ENCODE measurements at regions not wholly inside any gene's neighbourhood (a gene's known extent, or its start where the extent isn't known, plus 50 kb on each side); places are given as distances from the start of the nearest gene placed in this dataset.

- H3K27me3 ChIP-seq (ENCODE audit: control insufficient read depth, insufficient read depth, low read length) = no peaks in the 10 kb centered on the region
- Mint-ChIP-seq H3K4me1 (no peaks in the 10 kb centered on the region), H3K9me3 (peaks cover 0 to 2% of the 10 kb centered on the region in 2 donors), H3K27me3 (ENCODE audit: low read depth in 2 of 2) (peaks cover 2 to 29% of the 10 kb centered on the region in 2 donors), H3K4me3 (no peak overlapping the region), H3K36me3 (no peaks in the 10 kb centered on the region), H3K27ac (no peak overlapping the region)
- DNase-seq = no peak
- no peaks in the 10 kb centered on the region for H3K4me1 ChIP-seq (ENCODE audit: control insufficient read depth, insufficient read depth, low read length)
- no peaks in the 10 kb centered on the region for H3K36me3 ChIP-seq (ENCODE audit: control insufficient read depth, insufficient read depth, low read length)
- 100% methylated on average over 1 of the region's 1 CpG for WGBS (ENCODE audit: insufficient coverage)
- no peak for TF ChIP-seq CTCF (IDR thresholded peaks at IDR 0.05)
- no peak overlapping the region for H3K4me3 ChIP-seq (ENCODE audit: low read length)
- H3K9me3 ChIP-seq (ENCODE audit: control insufficient read depth, insufficient read depth, low read length) = no peaks in the 10 kb centered on the region
- intact Hi-C loops (cut with micrococcal nuclease) = no loop called here
- no peak overlapping the region for H3K27ac ChIP-seq (ENCODE audit: low read length)
- ATAC-seq = no peak
Observed at GRCh38 chr5:75839547-75839946, 122.3 kb upstream of the POC5 start.

GRCh38 chr5:75837258-75837841 lies 120.1 kb upstream of the POC5 start:
- H3K4me3 Mint-ChIP-seq = no peak overlapping the region
- no peaks in the 10 kb centered on the region for H3K4me1 Mint-ChIP-seq
- TF ChIP-seq CTCF (IDR thresholded peaks at IDR 0.05) = no peak
- no peaks in the 10 kb centered on the region for H3K9me3 ChIP-seq (ENCODE audit: control insufficient read depth, insufficient read depth, low read length)
- no peak overlapping the region for H3K27ac Mint-ChIP-seq
- peaks cover 2 to 29% of the 10 kb centered on the region in 2 donors for H3K27me3 Mint-ChIP-seq (ENCODE audit: low read depth in 2 of 2)
- no peaks in the 10 kb centered on the region for H3K4me1 ChIP-seq (ENCODE audit: control insufficient read depth, insufficient read depth, low read length)
- H3K4me3 ChIP-seq (ENCODE audit: low read length) = no peak overlapping the region
- intact Hi-C loops (cut with micrococcal nuclease) = no loop called here
- no peak for ATAC-seq
- H3K9me3 Mint-ChIP-seq = peaks cover 0 to 2% of the 10 kb centered on the region in 2 donors
- no peak overlapping the region for H3K27ac ChIP-seq (ENCODE audit: low read length)
- 93% methylated on average over 5 of the region's 7 CpGs for WGBS (ENCODE audit: insufficient coverage)
- H3K27me3 ChIP-seq (ENCODE audit: control insufficient read depth, insufficient read depth, low read length) = no peaks in the 10 kb centered on the region
- H3K36me3 Mint-ChIP-seq = no peaks in the 10 kb centered on the region
- no peak for DNase-seq
- no peaks in the 10 kb centered on the region for H3K36me3 ChIP-seq (ENCODE audit: control insufficient read depth, insufficient read depth, low read length)

GRCh38 chr5:75831561-75831960 lies 114.3 kb upstream of the POC5 start:
- H3K4me1 Mint-ChIP-seq = no peaks in the 10 kb centered on the region
- 90% methylated on average over 11 of the region's 11 CpGs for WGBS (ENCODE audit: insufficient coverage)

More at GRCh38 chr5:75831561-75831960, 114.3 kb upstream of the POC5 start:
- H3K27ac Mint-ChIP-seq = no peak overlapping the region
- Histone ChIP-seq H3K9me3 (ENCODE audit: control insufficient read depth, insufficient read depth, low read length) (no peaks in the 10 kb centered on the region), H3K4me1 (ENCODE audit: control insufficient read depth, insufficient read depth, low read length) (no peaks in the 10 kb centered on the region), H3K4me3 (ENCODE audit: low read length) (no peak overlapping the region), H3K27me3 (ENCODE audit: control insufficient read depth, insufficient read depth, low read length) (no peaks in the 10 kb centered on the region), H3K27ac (ENCODE audit: low read length) (no peak overlapping the region), H3K36me3 (ENCODE audit: control insufficient read depth, insufficient read depth, low read length) (no peaks in the 10 kb centered on the region)
- no peaks in the 10 kb centered on the region for H3K36me3 Mint-ChIP-seq
- TF ChIP-seq CTCF (IDR thresholded peaks at IDR 0.05) = no peak
- DNase-seq (no peak), ATAC-seq (no peak)
- no peak overlapping the region for H3K4me3 Mint-ChIP-seq
- intact Hi-C loops (cut with micrococcal nuclease) = no loop called here
- H3K9me3 Mint-ChIP-seq = no peaks in the 10 kb centered on the region
- H3K27me3 Mint-ChIP-seq (ENCODE audit: low read depth in 2 of 2) = peaks cover 5 to 17% of the 10 kb centered on the region in 2 donors
